Effector memory CD8-positive, alpha-beta T cell (primary cell): ENCODE measurements at regions not wholly inside any gene's neighbourhood (a gene's known extent, or its start where the extent isn't known, plus 50 kb on each side); places are given as distances from the start of the nearest gene placed in this dataset.

ENCODE experiments used
- ATAC-seq: fragments of 150-1000 bp; cut with Tn5 transposase; replicated peaks from 2 replicates; pipeline ENCODE4 v1.10.0; 2021; ENCODE audit warnings: mild to moderate bottlenecking, moderate library complexity
- DNase-seq, 3 experiments: peaks; one replicate each; pipeline ENCODE4 v3.0.0; 2021
- H3K27ac Mint-ChIP-seq, 2 donors: one replicate each; pipeline ENCODE4 v1.8.0; 2022; ENCODE audit warnings: mild to moderate bottlenecking in 2 of 2, mixed read lengths in 2 of 2, moderate library complexity in 2 of 2
- H3K27me3 Mint-ChIP-seq, 2 donors: one replicate each; pipeline ENCODE4 v1.8.0; 2022; ENCODE audit warnings: mixed read lengths in 2 of 2
- H3K36me3 Mint-ChIP-seq: one replicate; pipeline ENCODE4 v1.8.0; 2022; ENCODE audit warnings: mild to moderate bottlenecking, moderate library complexity, mixed read lengths; ENCODE audit not compliant: insufficient read depth
- H3K4me1 Mint-ChIP-seq, 2 donors: one replicate each; pipeline ENCODE4 v1.8.0; 2022; ENCODE audit warnings: low read depth in 2 of 2, mixed read lengths in 2 of 2
- H3K4me3 Mint-ChIP-seq, 2 donors: one replicate each; pipeline ENCODE4 v1.8.0; 2022; ENCODE audit warnings: mild to moderate bottlenecking in 2 of 2, mixed read lengths in 2 of 2, moderate library complexity in 2 of 2
- H3K9me3 Mint-ChIP-seq, 2 donors: one replicate each; pipeline ENCODE4 v1.8.0; 2022; ENCODE audit warnings: mixed read lengths in 2 of 2

- peaks cover 1 to 8% of the 10 kb centered on the region in 2 donors for H3K9me3 Mint-ChIP-seq
- H3K27me3 Mint-ChIP-seq, result no peaks in the 10 kb centered on the region
- no peaks in the 10 kb centered on the region for H3K4me1 Mint-ChIP-seq
- no peak overlapping the region for H3K27ac Mint-ChIP-seq
- DNase-seq, result no peak
- ATAC-seq, result no peak
- H3K36me3 Mint-ChIP-seq, result no peaks in the 10 kb centered on the region
- no peak overlapping the region for H3K4me3 Mint-ChIP-seq
Measured at GRCh38 chr5:63572740-63573139, 389.5 kb downstream of the HTR1A start.

GRCh38 chr5:63570752-63571151, 391.5 kb downstream of the HTR1A start:
- peaks cover 6 to 9% of the 10 kb centered on the region in 2 donors for H3K9me3 Mint-ChIP-seq
- H3K27ac Mint-ChIP-seq, result no peak overlapping the region
- H3K4me1 Mint-ChIP-seq, result no peaks in the 10 kb centered on the region
- no peak overlapping the region for H3K4me3 Mint-ChIP-seq
- ATAC-seq (no peak), DNase-seq (no peak)
- no peaks in the 10 kb centered on the region for H3K27me3 Mint-ChIP-seq
- H3K36me3 Mint-ChIP-seq, result no peaks in the 10 kb centered on the region

- DNase-seq, result no peak
- H3K27me3 Mint-ChIP-seq, result no peaks in the 10 kb centered on the region
- no peaks in the 10 kb centered on the region for H3K4me1 Mint-ChIP-seq
- no peak overlapping the region for H3K27ac Mint-ChIP-seq
- no peak for ATAC-seq
- H3K9me3 Mint-ChIP-seq, result peaks cover 14 to 21% of the 10 kb centered on the region in 2 donors
- H3K4me3 Mint-ChIP-seq, result no peak overlapping the region
- H3K36me3 Mint-ChIP-seq, result no peaks in the 10 kb centered on the region
Measured at GRCh38 chr5:63564789-63565188, 397.5 kb downstream of the HTR1A start.

- Mint-ChIP-seq H3K9me3 (peaks cover 14 to 21% of the 10 kb centered on the region in 2 donors), H3K4me3 (no peak overlapping the region), H3K27ac (no peak overlapping the region), H3K27me3 (no peaks in the 10 kb centered on the region), H3K36me3 (no peaks in the 10 kb centered on the region), H3K4me1 (no peaks in the 10 kb centered on the region)
- ATAC-seq, result no peak
- no peak for DNase-seq
Measured at GRCh38 chr5:63563008-63563917, 399.0 kb downstream of the HTR1A start.

GRCh38 chr5:63555874-63556273, 406.4 kb downstream of the HTR1A start:
- Mint-ChIP-seq H3K9me3 (peaks cover 8 to 20% of the 10 kb centered on the region in 2 donors), H3K27ac (no peak overlapping the region), H3K27me3 (no peaks in the 10 kb centered on the region), H3K4me1 (no peaks in the 10 kb centered on the region), H3K36me3 (no peaks in the 10 kb centered on the region), H3K4me3 (no peak overlapping the region)
- DNase-seq, result no peak
- no peak for ATAC-seq

- no peak overlapping the region for H3K4me3 Mint-ChIP-seq
- ATAC-seq (no peak), DNase-seq (no peak)
- H3K9me3 Mint-ChIP-seq, result peaks cover 4 to 10% of the 10 kb centered on the region in 2 donors
- no peaks in the 10 kb centered on the region for H3K27me3 Mint-ChIP-seq
- H3K36me3 Mint-ChIP-seq, result no peaks in the 10 kb centered on the region
- H3K4me1 Mint-ChIP-seq, result no peaks in the 10 kb centered on the region
- H3K27ac Mint-ChIP-seq, result no peak overlapping the region
Measured at GRCh38 chr5:63554191-63554590, 408.1 kb downstream of the HTR1A start.

GRCh38 chr5:63553073-63553472, 409.2 kb downstream of the HTR1A start:
- DNase-seq (no peak), ATAC-seq (no peak)
- no peaks in the 10 kb centered on the region for H3K36me3 Mint-ChIP-seq
- no peak overlapping the region for H3K4me3 Mint-ChIP-seq
- H3K27me3 Mint-ChIP-seq, result no peaks in the 10 kb centered on the region
- no peak overlapping the region for H3K27ac Mint-ChIP-seq
- no peaks in the 10 kb centered on the region for H3K4me1 Mint-ChIP-seq
- peaks cover 4 to 10% of the 10 kb centered on the region in 2 donors for H3K9me3 Mint-ChIP-seq

GRCh38 chr5:63535840-63536602, 426.2 kb downstream of the HTR1A start:
- ATAC-seq (no peak), DNase-seq (no peak)
- no peak overlapping the region for H3K27ac Mint-ChIP-seq
- H3K36me3 Mint-ChIP-seq, result no peaks in the 10 kb centered on the region
- no peaks in the 10 kb centered on the region for H3K4me1 Mint-ChIP-seq
- peaks cover 11% of the 10 kb centered on the region in 2 donors for H3K9me3 Mint-ChIP-seq
- H3K4me3 Mint-ChIP-seq, result no peak overlapping the region
- no peaks in the 10 kb centered on the region for H3K27me3 Mint-ChIP-seq

GRCh38 chr5:63524281-63524680, 438.0 kb downstream of the HTR1A start:
- ATAC-seq (no peak), DNase-seq (no peak)
- no peaks in the 10 kb centered on the region for H3K4me1 Mint-ChIP-seq
- H3K9me3 Mint-ChIP-seq, result peaks cover 5 to 9% of the 10 kb centered on the region in 2 donors
- H3K36me3 Mint-ChIP-seq, result no peaks in the 10 kb centered on the region
- no peak overlapping the region for H3K27ac Mint-ChIP-seq
- H3K4me3 Mint-ChIP-seq, result no peak overlapping the region
- no peaks in the 10 kb centered on the region for H3K27me3 Mint-ChIP-seq

- no peak for DNase-seq
- Mint-ChIP-seq H3K36me3 (no peaks in the 10 kb centered on the region), H3K27ac (no peak overlapping the region), H3K27me3 (no peaks in the 10 kb centered on the region), H3K4me3 (no peak overlapping the region), H3K4me1 (no peaks in the 10 kb centered on the region), H3K9me3 (peaks cover 5 to 10% of the 10 kb centered on the region in 2 donors)
- no peak for ATAC-seq
Measured at GRCh38 chr5:63516006-63516405, 446.2 kb downstream of the HTR1A start.

GRCh38 chr5:63500242-63500641, 462.0 kb downstream of the HTR1A start:
- no peak overlapping the region for H3K27ac Mint-ChIP-seq
- H3K27me3 Mint-ChIP-seq, result no peaks in the 10 kb centered on the region
- DNase-seq (no peak), ATAC-seq (no peak)
- no peaks in the 10 kb centered on the region for H3K4me1 Mint-ChIP-seq
- no peaks in the 10 kb centered on the region for H3K36me3 Mint-ChIP-seq
- H3K4me3 Mint-ChIP-seq, result no peak overlapping the region
- H3K9me3 Mint-ChIP-seq, result peaks cover 0 to 5% of the 10 kb centered on the region in 2 donors

GRCh38 chr5:63495225-63495624, 467.0 kb downstream of the HTR1A start:
- no peak for ATAC-seq
- no peaks in the 10 kb centered on the region for H3K4me1 Mint-ChIP-seq
- H3K4me3 Mint-ChIP-seq, result no peak overlapping the region
- peaks cover 0 to 2% of the 10 kb centered on the region in 2 donors for H3K9me3 Mint-ChIP-seq
- DNase-seq, result no peak
- no peak overlapping the region for H3K27ac Mint-ChIP-seq
- no peaks in the 10 kb centered on the region for H3K36me3 Mint-ChIP-seq
- no peaks in the 10 kb centered on the region for H3K27me3 Mint-ChIP-seq

GRCh38 chr5:63483338-63483737, 478.9 kb downstream of the HTR1A start:
- H3K27me3 Mint-ChIP-seq, result no peaks in the 10 kb centered on the region
- no peak overlapping the region for H3K27ac Mint-ChIP-seq
- H3K4me1 Mint-ChIP-seq, result no peaks in the 10 kb centered on the region
- no peak for ATAC-seq
- no peaks in the 10 kb centered on the region for H3K36me3 Mint-ChIP-seq
- H3K9me3 Mint-ChIP-seq, result peaks cover 6 to 20% of the 10 kb centered on the region in 2 donors
- H3K4me3 Mint-ChIP-seq, result no peak overlapping the region
- DNase-seq, result no peak
